Stomach (tissue), 4 donors: ENCODE measurements at regions not wholly inside any gene's neighbourhood (a gene's known extent, or its start where the extent isn't known, plus 50 kb on each side); places are given as distances from the start of the nearest gene placed in this dataset.

Experiments used
- EP300 ChIP-seq: sonication (generic); formaldehyde crosslinking; IDR thresholded peaks from one replicate; pipeline ENCODE4 v1.6.1; 2017; ENCODE audit warnings: antibody characterized with exemption
- POLR2A ChIP-seq, 4 donors: fragments of 450-650 bp; IDR thresholded peaks; one replicate each; pipeline ENCODE4 v1.6.1; 2016; ENCODE audit warnings: antibody characterized with exemption in 4 of 4, control low read depth in 2 of 4, mild to moderate bottlenecking in 1 of 4, moderate library complexity in 1 of 4
- POLR2AphosphoS5 ChIP-seq, 3 donors: sonication (generic); formaldehyde crosslinking; IDR thresholded peaks; one replicate each; pipeline ENCODE4 v1.6.1; 2016; ENCODE audit warnings: antibody characterized with exemption in 3 of 3
- TF ChIP-seq, protein P1 (sequence below), 7 experiments: fragments of 450-650 bp in 4 of 7; fragments of 200-600 bp in 3 of 7; sonication (generic) in 3 of 7; IDR thresholded peaks; one replicate each; pipeline ENCODE4 v1.5.1; 2016 to 2019; ENCODE audit warnings: antibody characterized with exemption in 7 of 7, control low read depth in 2 of 7, mild to moderate bottlenecking in 1 of 7

GRCh38 chr18:30632071-30632698 lies 410.4 kb downstream of the DSC3 start:
- TF ChIP-seq, protein P1, sequence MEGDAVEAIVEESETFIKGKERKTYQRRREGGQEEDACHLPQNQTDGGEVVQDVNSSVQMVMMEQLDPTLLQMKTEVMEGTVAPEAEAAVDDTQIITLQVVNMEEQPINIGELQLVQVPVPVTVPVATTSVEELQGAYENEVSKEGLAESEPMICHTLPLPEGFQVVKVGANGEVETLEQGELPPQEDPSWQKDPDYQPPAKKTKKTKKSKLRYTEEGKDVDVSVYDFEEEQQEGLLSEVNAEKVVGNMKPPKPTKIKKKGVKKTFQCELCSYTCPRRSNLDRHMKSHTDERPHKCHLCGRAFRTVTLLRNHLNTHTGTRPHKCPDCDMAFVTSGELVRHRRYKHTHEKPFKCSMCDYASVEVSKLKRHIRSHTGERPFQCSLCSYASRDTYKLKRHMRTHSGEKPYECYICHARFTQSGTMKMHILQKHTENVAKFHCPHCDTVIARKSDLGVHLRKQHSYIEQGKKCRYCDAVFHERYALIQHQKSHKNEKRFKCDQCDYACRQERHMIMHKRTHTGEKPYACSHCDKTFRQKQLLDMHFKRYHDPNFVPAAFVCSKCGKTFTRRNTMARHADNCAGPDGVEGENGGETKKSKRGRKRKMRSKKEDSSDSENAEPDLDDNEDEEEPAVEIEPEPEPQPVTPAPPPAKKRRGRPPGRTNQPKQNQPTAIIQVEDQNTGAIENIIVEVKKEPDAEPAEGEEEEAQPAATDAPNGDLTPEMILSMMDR (IDR thresholded peaks at IDR 0.05): no peak
- TF ChIP-seq POLR2A (IDR thresholded peaks at IDR 0.05) (no peak), EP300 (no peak), POLR2AphosphoS5 (IDR thresholded peaks at IDR 0.05) (no peak)
